Stomach (tissue), 8 donors: ENCODE measurements at regions not wholly inside any gene's neighbourhood (a gene's known extent, or its start where the extent isn't known, plus 50 kb on each side); places are given as distances from the start of the nearest gene placed in this dataset.

Experiments used
- DNase-seq, 2 donors: peaks; one replicate each; pipeline versions ENCODE4 v3.0.0 to v3.0.0-alpha.2; 2013 to 2019
- H3K27ac ChIP-seq, 5 donors: fragments of 200-600 bp in 4 of 5; sonication (generic) in 4 of 5; one replicate each; pipeline ENCODE4 v1.5.1; 2013 to 2019; ENCODE audit warnings: mild to moderate bottlenecking in 1 of 5, moderate library complexity in 1 of 5
- H3K27me3 ChIP-seq, 3 donors: fragments of 200-600 bp; sonication (generic); one replicate each; pipeline ENCODE4 v1.5.1; 2017 to 2019; ENCODE audit warnings: mixed run types in 1 of 3
- H3K36me3 ChIP-seq, 4 donors: fragments of 200-600 bp; sonication (generic); 1 replicate in 3 of 4; 2 replicates in 1 of 4; pipeline ENCODE4 v1.5.1; 2016 to 2019
- H3K4me1 ChIP-seq, 4 donors: fragments of 200-600 bp; sonication (generic); one replicate each; pipeline ENCODE4 v1.5.1; 2016 to 2019
- H3K4me3 ChIP-seq, 4 donors: fragments of 200-600 bp; sonication (generic) in 3 of 4; one replicate each; pipeline ENCODE4 v1.5.1; 2016 to 2019; ENCODE audit warnings: mild to moderate bottlenecking in 1 of 4
- H3K9me3 ChIP-seq, 4 donors: fragments of 200-600 bp; sonication (generic); one replicate each; pipeline ENCODE4 v1.5.1; 2016 to 2019
- EP300 ChIP-seq: sonication (generic); formaldehyde crosslinking; IDR thresholded peaks from one replicate; pipeline ENCODE4 v1.6.1; 2017; ENCODE audit warnings: antibody characterized with exemption
- POLR2A ChIP-seq, 4 donors: fragments of 450-650 bp; IDR thresholded peaks; one replicate each; pipeline ENCODE4 v1.6.1; 2016; ENCODE audit warnings: antibody characterized with exemption in 4 of 4, control low read depth in 2 of 4, mild to moderate bottlenecking in 1 of 4, moderate library complexity in 1 of 4
- POLR2AphosphoS5 ChIP-seq, 3 donors: sonication (generic); formaldehyde crosslinking; IDR thresholded peaks; one replicate each; pipeline ENCODE4 v1.6.1; 2016; ENCODE audit warnings: antibody characterized with exemption in 3 of 3
- WGBS, 5 donors: extraction: QIAGEN DNeasy Blood & Tissue Kit in 3 of 5; methylation state at CpG; one replicate each; pipeline versions ENCODE4 v1.1.5 to v1.1.7; 2013 to 2018; 5-methylcytosine and 5-hydroxymethylcytosine counted together
- intact Hi-C: fragments of 100-400 bp; cut with DNase I; formaldehyde crosslinking; loops from one replicate; pipeline ENCODE4 v1.15.1; 2023; ENCODE audit warnings: low total_unique reads
- TF ChIP-seq, protein P1 (sequence below), 7 experiments: fragments of 450-650 bp in 4 of 7; fragments of 200-600 bp in 3 of 7; sonication (generic) in 3 of 7; IDR thresholded peaks; one replicate each; pipeline ENCODE4 v1.5.1; 2016 to 2019; ENCODE audit warnings: antibody characterized with exemption in 7 of 7, control low read depth in 2 of 7, mild to moderate bottlenecking in 1 of 7
- donor health status: healthy with polysubstance abuse.
- donor health status: Bipolar disorder and iron deficiency.
- donor health status: healthy.

DNA sequence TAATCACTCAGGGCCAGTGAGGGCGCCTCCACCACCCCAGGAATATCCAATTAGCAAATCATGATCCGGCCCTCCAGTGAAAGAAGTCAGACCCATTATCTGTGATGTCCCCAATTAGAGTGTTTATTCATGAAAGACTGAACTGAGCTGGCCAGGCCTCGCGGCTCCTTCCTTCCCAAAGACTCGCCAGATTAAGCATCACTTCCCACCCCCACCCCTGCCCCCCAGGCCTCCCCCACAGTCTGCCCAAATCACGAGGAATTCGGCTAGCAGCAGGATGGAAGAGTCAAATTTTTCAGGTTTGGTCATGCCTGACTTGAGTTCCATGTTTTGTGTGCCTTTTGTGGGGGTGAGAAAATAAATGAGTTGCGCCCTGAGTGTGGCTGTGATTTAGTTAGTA is 298.4 kb upstream of the SALL1 start:
- intact Hi-C loops, result no loop called here
- H3K36me3 ChIP-seq, result no peaks in the 10 kb centered on the region
- H3K4me1 ChIP-seq, result no peaks in the 10 kb centered on the region
- H3K9me3 ChIP-seq, result no peaks in the 10 kb centered on the region
- 29 to 46% (median 40%) methylated on average over 8 of the region's 8 CpGs for WGBS, 5 donors
- no peak overlapping the region for H3K27ac ChIP-seq
- TF ChIP-seq POLR2A (IDR thresholded peaks at IDR 0.05) (no peak), EP300 (no peak), POLR2AphosphoS5 (IDR thresholded peaks at IDR 0.05) (no peak)
- TF ChIP-seq, protein P1, sequence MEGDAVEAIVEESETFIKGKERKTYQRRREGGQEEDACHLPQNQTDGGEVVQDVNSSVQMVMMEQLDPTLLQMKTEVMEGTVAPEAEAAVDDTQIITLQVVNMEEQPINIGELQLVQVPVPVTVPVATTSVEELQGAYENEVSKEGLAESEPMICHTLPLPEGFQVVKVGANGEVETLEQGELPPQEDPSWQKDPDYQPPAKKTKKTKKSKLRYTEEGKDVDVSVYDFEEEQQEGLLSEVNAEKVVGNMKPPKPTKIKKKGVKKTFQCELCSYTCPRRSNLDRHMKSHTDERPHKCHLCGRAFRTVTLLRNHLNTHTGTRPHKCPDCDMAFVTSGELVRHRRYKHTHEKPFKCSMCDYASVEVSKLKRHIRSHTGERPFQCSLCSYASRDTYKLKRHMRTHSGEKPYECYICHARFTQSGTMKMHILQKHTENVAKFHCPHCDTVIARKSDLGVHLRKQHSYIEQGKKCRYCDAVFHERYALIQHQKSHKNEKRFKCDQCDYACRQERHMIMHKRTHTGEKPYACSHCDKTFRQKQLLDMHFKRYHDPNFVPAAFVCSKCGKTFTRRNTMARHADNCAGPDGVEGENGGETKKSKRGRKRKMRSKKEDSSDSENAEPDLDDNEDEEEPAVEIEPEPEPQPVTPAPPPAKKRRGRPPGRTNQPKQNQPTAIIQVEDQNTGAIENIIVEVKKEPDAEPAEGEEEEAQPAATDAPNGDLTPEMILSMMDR (IDR thresholded peaks at IDR 0.05), result no peak
- no peak for DNase-seq
- H3K27me3 ChIP-seq, result peaks cover 0 to 3% (median 0%) of the 10 kb centered on the region in 3 donors
- H3K4me3 ChIP-seq, result no peak overlapping the region

DNA sequence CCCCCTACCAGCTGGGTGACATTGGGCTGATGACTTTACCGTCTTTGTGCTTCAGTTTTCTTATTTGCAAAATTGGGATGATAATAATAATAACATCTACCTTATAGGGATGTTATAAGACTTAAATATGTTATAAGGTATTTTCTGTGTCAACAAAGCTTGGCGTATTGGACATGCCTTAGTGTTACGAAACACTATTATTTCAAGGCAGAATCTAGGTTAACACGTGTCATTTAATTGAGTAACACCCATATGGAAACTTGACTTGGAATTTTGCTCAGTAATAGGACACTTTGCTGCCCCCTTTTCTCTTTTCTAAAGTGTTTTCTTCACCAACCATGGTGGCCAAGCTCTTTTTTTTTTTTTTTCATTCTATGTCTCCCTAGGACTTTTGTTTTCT is 294.2 kb upstream of the SALL1 start:
- Histone ChIP-seq H3K27me3 (peaks cover 0 to 24% (median 7%) of the 10 kb centered on the region in 3 donors), H3K9me3 (no peaks in the 10 kb centered on the region), H3K4me1 (peaks cover 0 to 4% (median 0%) of the 10 kb centered on the region in 4 donors), H3K36me3 (no peaks in the 10 kb centered on the region), H3K4me3 (no peak overlapping the region), H3K27ac (no peak overlapping the region)
- WGBS, 5 donors, result 63 to 79% (median 74%) methylated on average over 4 of the region's 4 CpGs
- intact Hi-C loops, result no loop called here
- TF ChIP-seq, protein P1 (IDR thresholded peaks at IDR 0.05), result no peak
- TF ChIP-seq EP300 (no peak), POLR2A (IDR thresholded peaks at IDR 0.05) (no peak), POLR2AphosphoS5 (IDR thresholded peaks at IDR 0.05) (no peak)
- DNase-seq, result no peak

DNA sequence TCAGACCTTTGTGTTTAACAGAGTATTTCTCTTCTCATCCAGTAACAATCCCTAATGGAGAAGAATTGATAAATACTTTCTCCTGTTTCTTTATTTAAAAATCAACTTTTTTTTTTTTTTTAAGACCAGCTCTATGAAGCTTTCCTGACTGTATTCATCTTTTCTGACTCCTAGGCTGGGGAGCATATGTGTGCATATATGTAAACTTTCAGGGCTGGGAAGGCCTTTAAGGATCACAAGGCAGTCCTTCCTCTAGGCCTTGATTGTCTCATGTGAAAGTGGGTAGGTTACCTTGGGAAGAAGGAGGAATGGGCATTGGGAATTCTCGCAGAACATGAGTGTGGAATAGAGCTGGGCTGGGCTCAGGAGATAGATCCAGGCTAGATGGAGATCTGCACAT is 292.9 kb upstream of the SALL1 start:
- Histone ChIP-seq H3K36me3 (no peaks in the 10 kb centered on the region), H3K4me1 (peaks cover 0 to 6% (median 0%) of the 10 kb centered on the region in 4 donors), H3K27me3 (peaks cover 0 to 36% (median 6%) of the 10 kb centered on the region in 3 donors), H3K4me3 (no peak overlapping the region), H3K27ac (no peak overlapping the region), H3K9me3 (no peaks in the 10 kb centered on the region)
- no peak for DNase-seq
- intact Hi-C loops, result no loop called here
- 90 to 96% (median 93%) methylated on average over 1 of the region's 1 CpG for WGBS, 5 donors
- no peak for TF ChIP-seq EP300
- no peak for TF ChIP-seq POLR2A (IDR thresholded peaks at IDR 0.05)
- TF ChIP-seq, protein P1 (IDR thresholded peaks at IDR 0.05), result no peak
- TF ChIP-seq POLR2AphosphoS5 (IDR thresholded peaks at IDR 0.05), result no peak

DNA sequence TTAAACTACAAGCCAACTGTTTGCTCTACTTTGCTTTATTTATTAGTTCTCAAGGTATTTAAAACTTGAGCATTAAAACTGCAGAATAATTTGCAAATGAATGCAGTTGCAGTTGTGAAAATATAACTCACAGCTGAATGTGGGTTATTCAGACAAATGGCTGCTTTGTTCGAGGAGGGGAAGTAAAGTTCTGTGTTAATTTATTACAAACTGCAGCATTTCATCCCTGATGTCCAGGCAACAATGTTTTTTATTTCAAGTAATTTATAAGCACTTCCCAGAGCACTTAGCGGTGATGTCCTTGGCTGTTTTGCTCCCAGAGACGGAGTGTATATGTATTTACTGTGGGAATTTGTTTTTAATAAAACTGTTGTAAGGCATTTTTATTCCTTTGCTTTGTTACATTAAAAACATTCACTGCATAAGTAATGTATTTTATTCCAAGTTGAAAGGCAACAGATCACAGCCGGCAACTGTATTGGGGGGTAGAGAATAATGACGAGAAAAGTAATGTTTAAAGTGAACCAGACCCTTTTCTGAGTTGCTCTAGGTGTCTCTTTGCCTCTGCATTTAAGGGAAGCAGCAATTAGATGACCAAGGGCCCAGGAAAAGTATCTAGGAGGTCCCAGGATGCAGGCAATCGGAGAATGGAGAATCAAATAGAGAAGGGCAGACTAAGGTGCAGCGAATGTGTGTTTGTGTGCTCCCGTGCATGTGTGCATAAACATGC is 291.2 kb upstream of the SALL1 start:
- intact Hi-C loops, result no loop called here
- no peak overlapping the region for H3K4me3 ChIP-seq
- no peaks in the 10 kb centered on the region for H3K9me3 ChIP-seq
- TF ChIP-seq EP300 (no peak), POLR2A (IDR thresholded peaks at IDR 0.05) (no peak), POLR2AphosphoS5 (IDR thresholded peaks at IDR 0.05) (no peak)
- TF ChIP-seq, protein P1 (IDR thresholded peaks at IDR 0.05), result no peak
- H3K36me3 ChIP-seq, result no peaks in the 10 kb centered on the region
- no peak for DNase-seq
- no peak overlapping the region for H3K27ac ChIP-seq
- H3K27me3 ChIP-seq, result peaks cover 0 to 39% (median 3%) of the 10 kb centered on the region in 3 donors
- H3K4me1 ChIP-seq, result peaks cover 0 to 6% (median 0%) of the 10 kb centered on the region in 4 donors
- WGBS, 5 donors, result 58 to 71% (median 66%) methylated on average over 8 of the region's 8 CpGs
